ENCODE measurements at regions not wholly inside any gene's neighbourhood (a gene's known extent, or its start where the extent isn't known, plus 50 kb on each side); places are given as distances from the start of the nearest gene placed in this dataset.

DNA sequence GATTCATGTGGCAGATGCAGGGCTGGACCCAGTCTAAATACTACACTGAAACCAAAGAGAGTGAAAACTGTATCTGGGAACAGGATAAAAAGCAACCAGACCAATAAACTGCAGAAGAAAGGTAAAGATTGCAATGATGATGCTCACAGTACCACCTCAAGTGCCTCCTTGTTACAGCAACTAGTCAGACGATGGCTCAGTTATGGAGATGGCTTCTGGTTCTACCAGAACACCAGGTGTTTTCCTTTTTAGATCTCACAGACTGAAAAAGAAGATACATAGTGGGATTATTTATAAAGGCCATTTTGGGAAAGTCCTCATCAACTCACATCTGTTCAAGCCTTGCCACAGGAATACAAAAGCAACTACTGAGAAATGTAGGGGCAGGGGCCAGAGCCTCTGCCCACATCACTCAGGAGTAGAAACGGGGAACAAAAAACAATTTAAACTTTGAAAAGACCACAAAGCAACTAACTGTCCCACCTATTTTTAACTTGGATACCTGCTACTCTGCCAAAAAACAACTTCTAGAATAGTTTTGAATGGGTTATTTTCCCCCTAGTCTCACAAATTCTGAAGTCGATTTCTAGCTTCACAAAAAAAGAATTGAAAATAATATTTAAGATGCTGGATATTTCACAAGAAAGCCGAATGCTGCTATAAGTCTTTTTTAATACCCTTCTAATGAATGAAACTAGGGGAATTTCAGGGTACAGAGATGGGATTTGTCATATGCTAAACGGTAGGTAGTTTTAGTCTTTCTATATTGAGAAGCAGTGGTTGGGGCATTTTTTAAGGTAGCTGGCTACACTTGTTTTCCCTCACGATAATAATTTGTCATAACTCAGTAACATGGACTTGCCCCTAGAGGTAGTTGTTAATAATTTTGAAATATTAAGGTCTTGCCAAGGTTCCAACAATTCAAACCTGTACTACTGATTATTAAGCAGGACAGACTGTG is 197.2 kb upstream of the TMPO start:
- TF ChIP-seq, protein P1, sequence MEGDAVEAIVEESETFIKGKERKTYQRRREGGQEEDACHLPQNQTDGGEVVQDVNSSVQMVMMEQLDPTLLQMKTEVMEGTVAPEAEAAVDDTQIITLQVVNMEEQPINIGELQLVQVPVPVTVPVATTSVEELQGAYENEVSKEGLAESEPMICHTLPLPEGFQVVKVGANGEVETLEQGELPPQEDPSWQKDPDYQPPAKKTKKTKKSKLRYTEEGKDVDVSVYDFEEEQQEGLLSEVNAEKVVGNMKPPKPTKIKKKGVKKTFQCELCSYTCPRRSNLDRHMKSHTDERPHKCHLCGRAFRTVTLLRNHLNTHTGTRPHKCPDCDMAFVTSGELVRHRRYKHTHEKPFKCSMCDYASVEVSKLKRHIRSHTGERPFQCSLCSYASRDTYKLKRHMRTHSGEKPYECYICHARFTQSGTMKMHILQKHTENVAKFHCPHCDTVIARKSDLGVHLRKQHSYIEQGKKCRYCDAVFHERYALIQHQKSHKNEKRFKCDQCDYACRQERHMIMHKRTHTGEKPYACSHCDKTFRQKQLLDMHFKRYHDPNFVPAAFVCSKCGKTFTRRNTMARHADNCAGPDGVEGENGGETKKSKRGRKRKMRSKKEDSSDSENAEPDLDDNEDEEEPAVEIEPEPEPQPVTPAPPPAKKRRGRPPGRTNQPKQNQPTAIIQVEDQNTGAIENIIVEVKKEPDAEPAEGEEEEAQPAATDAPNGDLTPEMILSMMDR (IDR thresholded peaks at IDR 0.05), result no peak
- no peak for TF ChIP-seq EP300 (IDR thresholded peaks at IDR 0.05; ENCODE audit: borderline replicate concordance in 1 of 2, low read depth in 1 of 2, low read length in 1 of 2)
- no peak for TF ChIP-seq GABPA (IDR thresholded peaks at IDR 0.05; ENCODE audit: low read depth)
- TF ChIP-seq TCF12 (IDR thresholded peaks at IDR 0.05), result no peak
- TF ChIP-seq ELF1 (IDR thresholded peaks at IDR 0.05), result no peak
- TF ChIP-seq, protein P2, sequence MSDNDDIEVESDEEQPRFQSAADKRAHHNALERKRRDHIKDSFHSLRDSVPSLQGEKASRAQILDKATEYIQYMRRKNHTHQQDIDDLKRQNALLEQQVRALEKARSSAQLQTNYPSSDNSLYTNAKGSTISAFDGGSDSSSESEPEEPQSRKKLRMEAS (IDR thresholded peaks at IDR 0.05; ENCODE audit: low read depth), result no peak
- TF ChIP-seq CHD2 (IDR thresholded peaks at IDR 0.05; ENCODE audit: low read length, partially characterized antibody), result no peak
- no peak for TF ChIP-seq YY1 (IDR thresholded peaks at IDR 0.05; ENCODE audit: low read depth)

All from SK-N-SH (cell line).